ENCODE measurements at regions not wholly inside any gene's neighbourhood (a gene's known extent, or its start where the extent isn't known, plus 50 kb on each side); places are given as distances from the start of the nearest gene placed in this dataset.

- Histone ChIP-seq H2AFZ (ENCODE audit: low read depth, low read length, severe bottlenecking) (no peak overlapping the region), H3K4me2 (ENCODE audit: low read depth, low read length, poor library complexity, severe bottlenecking) (no peak overlapping the region), H3F3A (ENCODE audit: insufficient read depth) (no peaks in the 10 kb centered on the region), H3K9me2 (replicated peaks; ENCODE audit: insufficient read depth, low read length) (no peaks in the 10 kb centered on the region), H3K36me3 (ENCODE audit: low read length) (no peaks in the 10 kb centered on the region), H3K9ac (ENCODE audit: low read length) (no peak overlapping the region), H4K20me1 (ENCODE audit: low read depth, low read length) (no peaks in the 10 kb centered on the region), H3K4me3 (ENCODE audit: insufficient read depth, low read length, poor library complexity, severe bottlenecking) (no peak overlapping the region), H3K79me2 (ENCODE audit: insufficient read depth, low read length) (no peaks in the 10 kb centered on the region), H3K27me3 (ENCODE audit: low read length) (no peaks in the 10 kb centered on the region), H3K27ac (ENCODE audit: low read depth, low read length) (no peak overlapping the region), H3K9me3 (ENCODE audit: insufficient read depth, low read length) (no peaks in the 10 kb centered on the region)
- TF ChIP-seq CTCF (IDR thresholded peaks at IDR 0.05; ENCODE audit: insufficient read depth, low read length, poor library complexity, severe bottlenecking), result no peak
- no peak for TF ChIP-seq EZH2phosphoT487 (conservative IDR thresholded peaks at IDR 0.05; ENCODE audit: low read length)
These were observed 342.5 kb downstream of the CYRIA start for GRCh38 chr2:16323126-16323520.

- Histone ChIP-seq H4K20me1 (ENCODE audit: low read depth, low read length) (no peaks in the 10 kb centered on the region), H3K9me3 (ENCODE audit: insufficient read depth, low read length) (no peaks in the 10 kb centered on the region), H3K9ac (ENCODE audit: low read length) (no peak overlapping the region), H3K4me3 (ENCODE audit: insufficient read depth, low read length, poor library complexity, severe bottlenecking) (no peak overlapping the region), H3F3A (ENCODE audit: insufficient read depth) (no peaks in the 10 kb centered on the region), H3K27me3 (ENCODE audit: low read length) (no peaks in the 10 kb centered on the region), H3K9me2 (replicated peaks; ENCODE audit: insufficient read depth, low read length) (no peaks in the 10 kb centered on the region), H2AFZ (ENCODE audit: low read depth, low read length, severe bottlenecking) (no peak overlapping the region), H3K4me2 (ENCODE audit: low read depth, low read length, poor library complexity, severe bottlenecking) (no peak overlapping the region), H3K79me2 (ENCODE audit: insufficient read depth, low read length) (no peaks in the 10 kb centered on the region), H3K27ac (ENCODE audit: low read depth, low read length) (no peak overlapping the region), H3K36me3 (ENCODE audit: low read length) (no peaks in the 10 kb centered on the region)
- TF ChIP-seq EZH2phosphoT487 (conservative IDR thresholded peaks at IDR 0.05; ENCODE audit: low read length) (no peak), CTCF (IDR thresholded peaks at IDR 0.05; ENCODE audit: insufficient read depth, low read length, poor library complexity, severe bottlenecking) (no peak)
These were observed 343.1 kb downstream of the CYRIA start for GRCh38 chr2:16322308-16323125.

- Histone ChIP-seq H3K36me3 (ENCODE audit: low read length) (no peaks in the 10 kb centered on the region), H3F3A (ENCODE audit: insufficient read depth) (no peaks in the 10 kb centered on the region), H3K27me3 (ENCODE audit: low read length) (no peaks in the 10 kb centered on the region), H3K4me2 (ENCODE audit: low read depth, low read length, poor library complexity, severe bottlenecking) (no peak overlapping the region), H3K9me2 (replicated peaks; ENCODE audit: insufficient read depth, low read length) (no peaks in the 10 kb centered on the region), H2AFZ (ENCODE audit: low read depth, low read length, severe bottlenecking) (no peak overlapping the region), H3K4me3 (ENCODE audit: insufficient read depth, low read length, poor library complexity, severe bottlenecking) (no peak overlapping the region), H4K20me1 (ENCODE audit: low read depth, low read length) (no peaks in the 10 kb centered on the region), H3K27ac (ENCODE audit: low read depth, low read length) (no peak overlapping the region), H3K79me2 (ENCODE audit: insufficient read depth, low read length) (no peaks in the 10 kb centered on the region), H3K9me3 (ENCODE audit: insufficient read depth, low read length) (no peaks in the 10 kb centered on the region), H3K9ac (ENCODE audit: low read length) (no peak overlapping the region)
- no peak for TF ChIP-seq EZH2phosphoT487 (conservative IDR thresholded peaks at IDR 0.05; ENCODE audit: low read length)
- TF ChIP-seq CTCF (IDR thresholded peaks at IDR 0.05; ENCODE audit: insufficient read depth, low read length, poor library complexity, severe bottlenecking), result no peak
These were observed 343.8 kb downstream of the CYRIA start for GRCh38 chr2:16321872-16322271.
